ENCODE measurements at regions not wholly inside any gene's neighbourhood (a gene's known extent, or its start where the extent isn't known, plus 50 kb on each side); places are given as distances from the start of the nearest gene placed in this dataset.

DNA sequence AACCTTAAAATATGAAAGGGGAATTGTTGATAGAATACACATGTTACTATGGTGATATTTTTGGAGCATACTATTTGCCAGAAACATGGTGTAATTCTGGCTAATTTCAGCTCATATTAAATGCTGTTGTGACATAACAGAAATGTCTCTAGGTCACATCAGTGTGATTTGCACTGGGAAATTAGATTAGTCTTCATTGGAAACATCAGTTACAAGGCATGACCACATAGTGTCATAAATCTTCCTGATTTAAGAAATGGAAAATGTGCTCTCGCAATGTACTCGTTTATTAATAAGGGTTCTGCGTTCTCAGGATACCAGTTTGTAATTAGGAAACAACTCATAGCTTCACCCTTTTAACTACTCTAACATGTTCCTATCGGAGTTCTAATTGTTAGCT lies 72.9 kb upstream of the GYPA start:
- no peaks in the 10 kb centered on the region for H3K27me3 Mint-ChIP-seq
- H3K4me3 Mint-ChIP-seq = no peak overlapping the region
- no peaks in the 10 kb centered on the region for H3K4me1 Mint-ChIP-seq (ENCODE audit: unreplicated experiment)
- H3K9me3 Mint-ChIP-seq = peaks cover 7% of the 10 kb centered on the region
- DNase-seq (ENCODE audit: extremely low spot score, unreplicated experiment) = no peak
- TF ChIP-seq, protein P1, sequence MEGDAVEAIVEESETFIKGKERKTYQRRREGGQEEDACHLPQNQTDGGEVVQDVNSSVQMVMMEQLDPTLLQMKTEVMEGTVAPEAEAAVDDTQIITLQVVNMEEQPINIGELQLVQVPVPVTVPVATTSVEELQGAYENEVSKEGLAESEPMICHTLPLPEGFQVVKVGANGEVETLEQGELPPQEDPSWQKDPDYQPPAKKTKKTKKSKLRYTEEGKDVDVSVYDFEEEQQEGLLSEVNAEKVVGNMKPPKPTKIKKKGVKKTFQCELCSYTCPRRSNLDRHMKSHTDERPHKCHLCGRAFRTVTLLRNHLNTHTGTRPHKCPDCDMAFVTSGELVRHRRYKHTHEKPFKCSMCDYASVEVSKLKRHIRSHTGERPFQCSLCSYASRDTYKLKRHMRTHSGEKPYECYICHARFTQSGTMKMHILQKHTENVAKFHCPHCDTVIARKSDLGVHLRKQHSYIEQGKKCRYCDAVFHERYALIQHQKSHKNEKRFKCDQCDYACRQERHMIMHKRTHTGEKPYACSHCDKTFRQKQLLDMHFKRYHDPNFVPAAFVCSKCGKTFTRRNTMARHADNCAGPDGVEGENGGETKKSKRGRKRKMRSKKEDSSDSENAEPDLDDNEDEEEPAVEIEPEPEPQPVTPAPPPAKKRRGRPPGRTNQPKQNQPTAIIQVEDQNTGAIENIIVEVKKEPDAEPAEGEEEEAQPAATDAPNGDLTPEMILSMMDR (conservative IDR thresholded peaks at IDR 0.05) = no peak
- no peaks in the 10 kb centered on the region for H3K36me3 Mint-ChIP-seq
- H3K27ac Mint-ChIP-seq = no peak overlapping the region

DNA sequence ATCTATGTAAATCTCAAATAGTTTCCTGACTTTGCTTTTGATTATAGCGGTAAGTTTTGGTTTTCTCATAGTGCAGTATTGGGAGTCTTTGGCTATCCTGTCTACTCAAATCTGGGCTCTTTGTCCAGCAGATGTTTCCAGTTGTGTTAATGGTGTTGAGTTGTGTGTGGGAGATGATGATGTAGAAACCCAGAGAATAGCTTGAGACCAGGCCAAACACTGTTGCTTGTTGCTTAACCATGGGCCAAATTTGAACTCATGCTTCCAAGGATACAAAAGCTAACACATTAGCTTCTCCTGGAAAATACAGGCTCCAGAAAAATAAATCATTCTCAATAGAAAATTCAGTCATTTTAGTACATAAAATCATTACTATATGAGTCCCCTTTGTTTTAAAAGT lies 82.6 kb upstream of the GYPA start:
- no peaks in the 10 kb centered on the region for H3K27me3 Mint-ChIP-seq
- H3K36me3 Mint-ChIP-seq = no peaks in the 10 kb centered on the region
- TF ChIP-seq, protein P1 (conservative IDR thresholded peaks at IDR 0.05) = no peak
- no peak overlapping the region for H3K4me3 Mint-ChIP-seq
- H3K4me1 Mint-ChIP-seq (ENCODE audit: unreplicated experiment) = no peaks in the 10 kb centered on the region
- no peaks in the 10 kb centered on the region for H3K9me3 Mint-ChIP-seq
- DNase-seq (ENCODE audit: extremely low spot score, unreplicated experiment) = no peak
- H3K27ac Mint-ChIP-seq = no peak overlapping the region

GRCh38 chr4:144223661-144224060 lies 83.1 kb upstream of the GYPA start:
- Mint-ChIP-seq H3K27ac (no peak overlapping the region), H3K4me1 (ENCODE audit: unreplicated experiment) (no peaks in the 10 kb centered on the region), H3K27me3 (no peaks in the 10 kb centered on the region), H3K9me3 (no peaks in the 10 kb centered on the region), H3K4me3 (no peak overlapping the region), H3K36me3 (no peaks in the 10 kb centered on the region)
- TF ChIP-seq, protein P1 (conservative IDR thresholded peaks at IDR 0.05) = no peak
- no peak for DNase-seq (ENCODE audit: extremely low spot score, unreplicated experiment)

DNA sequence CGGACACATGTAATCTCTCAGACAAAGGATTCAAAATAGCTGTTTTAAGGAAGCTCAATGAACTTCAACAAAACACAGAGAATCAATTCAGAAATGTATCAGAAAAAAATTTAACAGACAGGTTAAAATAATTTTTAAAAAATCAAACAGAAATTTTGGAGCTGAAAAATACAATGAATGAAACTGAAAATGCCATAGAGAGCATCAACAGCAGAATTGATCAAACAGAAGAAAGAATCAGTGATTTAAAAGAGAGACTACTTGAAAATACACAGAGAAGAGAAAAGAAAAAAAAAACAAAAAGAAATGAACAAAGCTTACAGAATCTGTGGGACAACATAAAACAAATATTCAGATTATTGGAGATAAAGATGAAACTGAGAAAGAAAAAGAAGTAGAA lies 118.8 kb upstream of the GYPA start:
- H3K4me3 Mint-ChIP-seq = no peak overlapping the region
- peaks cover 18% of the 10 kb centered on the region for H3K9me3 Mint-ChIP-seq
- no peak overlapping the region for H3K27ac Mint-ChIP-seq
- H3K36me3 Mint-ChIP-seq = no peaks in the 10 kb centered on the region
- TF ChIP-seq, protein P1 (conservative IDR thresholded peaks at IDR 0.05) = no peak
- no peak for DNase-seq (ENCODE audit: extremely low spot score, unreplicated experiment)
- no peaks in the 10 kb centered on the region for H3K4me1 Mint-ChIP-seq (ENCODE audit: unreplicated experiment)
- H3K27me3 Mint-ChIP-seq = no peaks in the 10 kb centered on the region

- H3K36me3 Mint-ChIP-seq = no peaks in the 10 kb centered on the region
- H3K4me1 Mint-ChIP-seq (ENCODE audit: unreplicated experiment) = no peaks in the 10 kb centered on the region
- no peak for DNase-seq (ENCODE audit: extremely low spot score, unreplicated experiment)
- no peak overlapping the region for H3K27ac Mint-ChIP-seq
- no peak overlapping the region for H3K4me3 Mint-ChIP-seq
- no peaks in the 10 kb centered on the region for H3K9me3 Mint-ChIP-seq
- H3K27me3 Mint-ChIP-seq = no peaks in the 10 kb centered on the region
- TF ChIP-seq, protein P1 (conservative IDR thresholded peaks at IDR 0.05) = no peak
Observed at GRCh38 chr4:144267084-144267483, 126.6 kb upstream of the GYPA start.

DNA sequence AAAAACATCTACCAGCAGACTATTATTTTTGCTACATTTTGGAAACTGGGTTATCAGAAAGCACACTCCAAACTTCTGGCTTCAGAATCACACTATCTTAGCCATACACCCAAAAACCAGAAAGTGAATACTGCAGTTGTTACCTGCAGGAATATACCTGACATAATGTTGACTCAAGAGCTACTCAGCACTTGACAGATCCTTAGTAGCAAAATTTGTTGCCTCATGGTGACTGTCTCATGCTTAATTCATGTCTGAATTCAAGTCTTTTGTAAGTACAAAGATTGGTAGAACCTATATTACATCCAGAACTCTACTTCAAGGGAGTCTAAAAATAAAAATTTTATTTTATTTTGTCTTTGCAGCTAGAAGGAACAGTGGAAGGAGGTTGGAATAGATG lies 140.2 kb upstream of the GYPA start:
- H3K27me3 Mint-ChIP-seq = no peaks in the 10 kb centered on the region
- H3K27ac Mint-ChIP-seq = no peak overlapping the region
- DNase-seq (ENCODE audit: extremely low spot score, unreplicated experiment) = no peak
- TF ChIP-seq, protein P1 (conservative IDR thresholded peaks at IDR 0.05) = no peak
- no peaks in the 10 kb centered on the region for H3K9me3 Mint-ChIP-seq
- H3K4me3 Mint-ChIP-seq = no peak overlapping the region
- H3K36me3 Mint-ChIP-seq = no peaks in the 10 kb centered on the region
- H3K4me1 Mint-ChIP-seq (ENCODE audit: unreplicated experiment) = no peaks in the 10 kb centered on the region

Data from type B pancreatic cell (in vitro differentiated cells).